GM21360 (cell line): ENCODE measurements at regions not wholly inside any gene's neighbourhood (a gene's known extent, or its start where the extent isn't known, plus 50 kb on each side); places are given as distances from the start of the nearest gene placed in this dataset.

Source experiments
- ATAC-seq: cut with Tn5 transposase; IDR thresholded peaks from one replicate; pipeline ENCODE4 v1.9.1; 2021; ENCODE audit warnings: mild to moderate bottlenecking, moderate library complexity; ENCODE audit not compliant: unreplicated experiment

DNA sequence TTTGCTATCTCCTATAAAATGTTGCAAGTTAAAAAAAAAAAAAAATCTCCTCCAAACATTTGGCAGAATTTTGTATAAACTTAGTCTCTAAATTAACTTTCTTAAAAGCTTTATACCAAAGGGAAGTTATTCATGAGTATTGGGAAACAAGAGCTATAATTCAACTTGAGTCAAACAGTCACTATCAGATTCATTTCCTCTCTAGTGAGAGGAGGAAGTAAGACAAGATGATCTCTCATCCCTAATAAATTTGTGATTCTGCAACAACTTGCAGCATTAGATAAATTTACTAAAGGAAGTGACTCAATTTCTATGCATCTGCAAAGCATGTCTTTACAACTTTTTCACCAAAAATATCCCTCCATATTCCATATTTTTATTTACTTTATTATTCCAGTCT, 135.4 kb upstream of the GNPDA2 start:
- no peak for ATAC-seq

DNA sequence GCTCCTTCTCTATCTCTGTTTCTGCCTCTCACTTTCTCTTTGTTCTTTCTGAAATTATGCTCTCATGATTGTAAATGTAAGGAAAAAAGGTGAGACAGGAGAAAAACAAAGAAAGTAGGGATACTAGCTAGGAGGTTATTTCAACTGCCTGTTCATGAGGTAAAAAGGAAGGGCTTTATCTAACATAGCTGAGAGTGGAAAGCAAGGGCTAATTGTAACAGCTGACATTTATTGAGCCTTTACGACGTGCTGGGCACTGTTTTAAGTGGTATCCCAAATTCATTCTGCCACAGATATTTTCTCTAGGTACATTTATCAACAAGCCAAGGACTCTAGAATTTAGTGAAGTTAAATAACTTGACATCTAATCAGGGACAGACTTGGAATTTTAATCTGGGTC, 133.1 kb upstream of the GNPDA2 start:
- ATAC-seq: no peak

- no peak for ATAC-seq
Observed at GRCh38 chr4:44848466-44848865, 122.1 kb upstream of the GNPDA2 start.

GRCh38 chr4:44845993-44846392, 119.6 kb upstream of the GNPDA2 start:
- no peak for ATAC-seq

DNA sequence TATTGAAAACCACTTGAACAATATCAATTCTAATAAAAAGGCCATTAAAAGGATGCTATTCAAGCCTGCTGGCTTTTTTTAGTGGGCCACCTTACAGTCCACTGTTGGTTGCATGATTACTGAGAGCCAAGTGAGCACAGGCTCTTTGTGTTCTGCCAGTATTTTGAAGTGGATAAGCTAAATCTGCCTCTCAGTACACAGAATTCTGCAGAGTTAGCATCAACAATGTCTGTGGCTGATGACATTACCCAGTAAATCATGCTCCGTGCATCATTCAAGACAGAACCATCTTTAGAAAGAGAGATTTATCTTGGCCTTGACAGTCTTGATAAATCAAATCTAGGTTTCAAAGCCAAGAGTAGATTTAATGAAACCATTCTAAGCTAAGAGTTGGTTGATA, 119.0 kb upstream of the GNPDA2 start:
- ATAC-seq: no peak

GRCh38 chr4:44842531-44842930, 116.2 kb upstream of the GNPDA2 start:
- no peak for ATAC-seq

GRCh38 chr4:44817930-44818329, 91.6 kb upstream of the GNPDA2 start:
- ATAC-seq: no peak

DNA sequence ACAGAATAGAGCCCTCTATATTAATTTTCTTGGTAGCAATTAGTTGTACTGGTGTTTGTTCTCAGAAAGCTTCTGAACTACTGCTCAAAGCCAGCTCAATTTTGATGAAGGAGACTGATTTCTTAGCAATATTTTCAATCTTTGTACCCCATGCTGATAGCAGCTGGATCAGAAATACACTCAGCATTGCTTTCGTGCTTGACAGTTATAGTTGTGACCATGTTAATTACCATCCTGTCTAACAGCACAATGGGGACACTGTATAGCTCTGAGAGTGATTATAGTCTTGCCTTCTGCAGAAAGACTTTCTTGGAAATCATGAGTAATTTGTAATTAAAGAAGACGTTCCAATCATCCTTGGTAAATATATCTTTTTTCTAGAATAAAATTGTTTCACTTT, 79.7 kb upstream of the GNPDA2 start:
- ATAC-seq: no peak

- ATAC-seq: no peak
Observed at GRCh38 chr4:44804301-44804700, 77.9 kb upstream of the GNPDA2 start.

- ATAC-seq: no peak
Observed at GRCh38 chr4:44801384-44801783, 75.0 kb upstream of the GNPDA2 start.

GRCh38 chr4:44791831-44792230, 65.5 kb upstream of the GNPDA2 start:
- ATAC-seq: no peak

DNA sequence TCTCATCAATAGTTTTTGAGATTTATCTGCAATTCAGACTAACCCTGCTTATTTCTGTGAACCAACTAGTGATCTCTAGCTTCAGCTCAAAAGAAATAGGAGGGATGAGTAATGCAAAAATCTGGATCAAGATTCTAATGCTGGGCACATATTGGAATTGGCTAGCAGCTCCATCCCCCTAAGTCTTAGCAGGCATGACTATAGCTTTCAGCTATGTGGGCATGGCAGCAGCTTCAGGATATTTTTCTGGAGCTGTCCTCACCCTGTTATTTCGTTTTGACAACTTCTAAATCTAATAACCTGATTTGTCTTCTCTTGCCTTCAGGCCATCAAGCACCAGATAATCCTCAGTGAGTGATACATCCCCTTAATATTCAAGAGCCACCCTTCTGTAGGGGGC, 50.8 kb upstream of the GNPDA2 start:
- ATAC-seq: no peak
